Neural cell (in vitro differentiated cells): ENCODE measurements at regions not wholly inside any gene's neighbourhood (a gene's known extent, or its start where the extent isn't known, plus 50 kb on each side); places are given as distances from the start of the nearest gene placed in this dataset.

ENCODE experiments used
- H2AFZ ChIP-seq: fragments of 200-600, 300-800 bp; sonication (generic), shearing (Covaris generic); 2 replicates; pipeline ENCODE4 v1.6.0; 2014; ENCODE audit warnings: low read depth, mild to moderate bottlenecking, antibody characterized with exemption, low read length, moderate library complexity
- H3F3A ChIP-seq: fragments of 200-600 bp; shearing (Covaris generic); 2 replicates; pipeline ENCODE4 v1.6.1; 2016; ENCODE audit warnings: mild to moderate bottlenecking, moderate library complexity, mixed read lengths, antibody characterized with exemption, low read length; ENCODE audit not compliant: insufficient read depth, poor library complexity, severe bottlenecking
- H3K27ac ChIP-seq: fragments of 200-600, 300-800 bp; sonication (generic), shearing (Covaris generic); 2 replicates; pipeline ENCODE4 v1.5.1; 2014; ENCODE audit warnings: mild to moderate bottlenecking, low read length, moderate library complexity
- H3K27me3 ChIP-seq: fragments of 300-800, 200-600 bp; sonication (generic), shearing (Covaris generic); 2 replicates; pipeline ENCODE4 v1.6.0; 2014; ENCODE audit warnings: mild to moderate bottlenecking, low read depth, low read length, moderate library complexity; ENCODE audit not compliant: insufficient read depth
- H3K36me3 ChIP-seq: fragments of 300-800, 200-600 bp; sonication (generic), shearing (Covaris generic); 2 replicates; pipeline ENCODE4 v1.5.1; 2014; ENCODE audit warnings: mild to moderate bottlenecking, antibody characterized with exemption, low read length, moderate library complexity; ENCODE audit not compliant: insufficient read depth
- H3K4me2 ChIP-seq: fragments of 300-800, 200-600 bp; sonication (generic), shearing (Covaris generic); 2 replicates; pipeline ENCODE4 v1.6.0; 2014; ENCODE audit warnings: mild to moderate bottlenecking, low read length
- H3K4me3 ChIP-seq: fragments of 300-800, 200-600 bp; sonication (generic), shearing (Covaris generic); 2 replicates; pipeline ENCODE4 v1.5.1; 2014; ENCODE audit warnings: mild to moderate bottlenecking, low read length, moderate library complexity
- H3K79me2 ChIP-seq: fragments of 200-600 bp; shearing (Covaris generic); replicated peaks from 2 replicates; pipeline ENCODE4 v1.6.0; 2014; ENCODE audit warnings: mild to moderate bottlenecking, low read length, moderate library complexity; ENCODE audit not compliant: insufficient read depth
- H3K9ac ChIP-seq: fragments of 300-800, 200-600 bp; sonication (generic), shearing (Covaris generic); 2 replicates; pipeline ENCODE4 v1.6.1; 2016; ENCODE audit warnings: mild to moderate bottlenecking, low read length, mixed read lengths
- H3K9me2 ChIP-seq: fragments of 200-600 bp; shearing (Covaris generic); 2 replicates; pipeline ENCODE4 v1.6.1; 2016; ENCODE audit warnings: mild to moderate bottlenecking, low read length, mixed read lengths; ENCODE audit not compliant: insufficient read depth
- H3K9me3 ChIP-seq: fragments of 200-600, 300-800 bp; sonication (generic), shearing (Covaris generic); 2 replicates; pipeline ENCODE4 v1.6.1; 2016; ENCODE audit warnings: mild to moderate bottlenecking, mixed run types, low read length, moderate library complexity, mixed read lengths
- H4K20me1 ChIP-seq: fragments of 200-600 bp; shearing (Covaris generic); 2 replicates; pipeline ENCODE4 v1.6.1; 2016; ENCODE audit warnings: mild to moderate bottlenecking, mixed run types; ENCODE audit not compliant: insufficient read depth
- EP300 ChIP-seq: fragments of 450-650 bp; conservative IDR thresholded peaks from 2 replicates; pipeline ENCODE4 v1.6.1; 2014; ENCODE audit warnings: antibody characterized with exemption, mild to moderate bottlenecking, moderate library complexity; ENCODE audit not compliant: poor library complexity, severe bottlenecking
- EZH2 ChIP-seq: fragments of 200-600, 300-800 bp; shearing (Covaris generic), sonication (generic); IDR thresholded peaks from 2 replicates; pipeline ENCODE4 v1.6.1; 2014; ENCODE audit warnings: antibody characterized with exemption, low read length, borderline replicate concordance, mild to moderate bottlenecking; ENCODE audit not compliant: insufficient read depth, poor library complexity, severe bottlenecking
- MXI1 ChIP-seq: fragments of 450-650 bp; conservative IDR thresholded peaks from 2 replicates; pipeline ENCODE4 v1.6.1; 2014; ENCODE audit warnings: antibody characterized with exemption, mild to moderate bottlenecking; ENCODE audit not compliant: poor library complexity, severe bottlenecking
- POLR2AphosphoS5 ChIP-seq: IDR thresholded peaks from 2 replicates; pipeline ENCODE4 v1.6.1; 2012
- RAD21 ChIP-seq: fragments of 450-650 bp; conservative IDR thresholded peaks from 2 replicates; pipeline ENCODE4 v1.6.1; 2014; ENCODE audit warnings: antibody characterized with exemption, mild to moderate bottlenecking, moderate library complexity
- SMC3 ChIP-seq: fragments of 450-650 bp; conservative IDR thresholded peaks from 2 replicates; pipeline ENCODE4 v1.6.1; 2014; ENCODE audit warnings: antibody characterized with exemption, mild to moderate bottlenecking, moderate library complexity; ENCODE audit not compliant: poor library complexity
- TAF1 ChIP-seq: IDR thresholded peaks from 2 replicates; pipeline ENCODE4 v1.6.1; 2012; ENCODE audit warnings: low read depth
- TF ChIP-seq, protein P1 (sequence below): IDR thresholded peaks from 2 replicates; pipeline ENCODE4 v1.6.1; 2012; ENCODE audit warnings: borderline replicate concordance
- TF ChIP-seq, protein P2 (sequence below): fragments of 450-650 bp; IDR thresholded peaks from 2 replicates; pipeline ENCODE4 v1.5.1; 2014; ENCODE audit warnings: antibody characterized with exemption, mild to moderate bottlenecking, moderate library complexity; ENCODE audit not compliant: poor library complexity, severe bottlenecking

DNA sequence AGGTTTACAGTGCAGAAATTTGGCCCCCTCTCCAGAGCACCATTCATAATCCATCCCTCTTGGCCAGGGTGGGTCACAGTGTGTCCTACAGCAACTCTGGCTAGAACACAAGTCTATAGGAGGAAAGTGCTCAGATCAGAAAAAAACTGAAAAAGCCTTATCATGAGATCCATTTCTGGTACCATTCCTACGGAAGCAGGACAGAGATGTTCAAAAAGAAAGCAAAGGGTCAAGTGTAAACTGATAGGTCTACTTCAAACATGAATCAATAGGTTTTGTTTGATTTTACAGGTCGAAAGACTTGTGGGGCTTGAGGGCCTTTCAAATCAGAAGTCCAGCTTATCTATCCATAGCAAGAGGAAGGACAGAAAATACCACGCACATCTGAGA is 326.4 kb downstream of the SOX9 start:
- Histone ChIP-seq H3K27ac (no peak overlapping the region), H3K79me2 (no peaks in the 10 kb centered on the region), H4K20me1 (no peaks in the 10 kb centered on the region), H2AFZ (no peak overlapping the region), H3K4me2 (no peak overlapping the region), H3K9ac (no peak overlapping the region), H3K9me2 (no peaks in the 10 kb centered on the region), H3F3A (no peaks in the 10 kb centered on the region), H3K27me3 (no peaks in the 10 kb centered on the region), H3K9me3 (no peaks in the 10 kb centered on the region), H3K36me3 (no peaks in the 10 kb centered on the region), H3K4me3 (no peak overlapping the region)
- TF ChIP-seq, protein P1, sequence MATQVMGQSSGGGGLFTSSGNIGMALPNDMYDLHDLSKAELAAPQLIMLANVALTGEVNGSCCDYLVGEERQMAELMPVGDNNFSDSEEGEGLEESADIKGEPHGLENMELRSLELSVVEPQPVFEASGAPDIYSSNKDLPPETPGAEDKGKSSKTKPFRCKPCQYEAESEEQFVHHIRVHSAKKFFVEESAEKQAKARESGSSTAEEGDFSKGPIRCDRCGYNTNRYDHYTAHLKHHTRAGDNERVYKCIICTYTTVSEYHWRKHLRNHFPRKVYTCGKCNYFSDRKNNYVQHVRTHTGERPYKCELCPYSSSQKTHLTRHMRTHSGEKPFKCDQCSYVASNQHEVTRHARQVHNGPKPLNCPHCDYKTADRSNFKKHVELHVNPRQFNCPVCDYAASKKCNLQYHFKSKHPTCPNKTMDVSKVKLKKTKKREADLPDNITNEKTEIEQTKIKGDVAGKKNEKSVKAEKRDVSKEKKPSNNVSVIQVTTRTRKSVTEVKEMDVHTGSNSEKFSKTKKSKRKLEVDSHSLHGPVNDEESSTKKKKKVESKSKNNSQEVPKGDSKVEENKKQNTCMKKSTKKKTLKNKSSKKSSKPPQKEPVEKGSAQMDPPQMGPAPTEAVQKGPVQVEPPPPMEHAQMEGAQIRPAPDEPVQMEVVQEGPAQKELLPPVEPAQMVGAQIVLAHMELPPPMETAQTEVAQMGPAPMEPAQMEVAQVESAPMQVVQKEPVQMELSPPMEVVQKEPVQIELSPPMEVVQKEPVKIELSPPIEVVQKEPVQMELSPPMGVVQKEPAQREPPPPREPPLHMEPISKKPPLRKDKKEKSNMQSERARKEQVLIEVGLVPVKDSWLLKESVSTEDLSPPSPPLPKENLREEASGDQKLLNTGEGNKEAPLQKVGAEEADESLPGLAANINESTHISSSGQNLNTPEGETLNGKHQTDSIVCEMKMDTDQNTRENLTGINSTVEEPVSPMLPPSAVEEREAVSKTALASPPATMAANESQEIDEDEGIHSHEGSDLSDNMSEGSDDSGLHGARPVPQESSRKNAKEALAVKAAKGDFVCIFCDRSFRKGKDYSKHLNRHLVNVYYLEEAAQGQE: no peak
- no peak for TF ChIP-seq MXI1
- TF ChIP-seq TAF1: no peak
- no peak for TF ChIP-seq SMC3

DNA sequence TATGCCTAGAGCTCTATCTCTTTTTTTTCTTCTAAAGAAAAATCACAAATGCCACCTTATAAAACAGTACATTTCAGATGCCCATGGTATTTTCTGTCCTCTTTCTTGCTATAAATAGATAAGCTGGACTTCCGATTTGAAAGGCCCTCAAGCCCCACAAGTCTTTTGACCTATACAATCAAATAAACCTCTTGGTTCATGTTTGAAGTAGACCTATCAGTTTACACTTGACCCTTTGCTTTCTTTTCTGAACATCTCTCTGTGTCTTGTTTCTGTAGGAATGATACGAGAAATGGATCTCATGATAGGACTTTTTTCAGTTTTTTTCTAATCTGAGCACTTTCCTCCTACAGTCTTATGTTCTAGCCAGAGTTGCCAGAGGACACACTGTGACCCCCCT is 327.2 kb downstream of the SOX9 start:
- TF ChIP-seq TAF1 (no peak), POLR2AphosphoS5 (no peak), EP300 (no peak), SMC3 (no peak), RAD21 (no peak), EZH2 (no peak), MXI1 (no peak)
- TF ChIP-seq, protein P2, sequence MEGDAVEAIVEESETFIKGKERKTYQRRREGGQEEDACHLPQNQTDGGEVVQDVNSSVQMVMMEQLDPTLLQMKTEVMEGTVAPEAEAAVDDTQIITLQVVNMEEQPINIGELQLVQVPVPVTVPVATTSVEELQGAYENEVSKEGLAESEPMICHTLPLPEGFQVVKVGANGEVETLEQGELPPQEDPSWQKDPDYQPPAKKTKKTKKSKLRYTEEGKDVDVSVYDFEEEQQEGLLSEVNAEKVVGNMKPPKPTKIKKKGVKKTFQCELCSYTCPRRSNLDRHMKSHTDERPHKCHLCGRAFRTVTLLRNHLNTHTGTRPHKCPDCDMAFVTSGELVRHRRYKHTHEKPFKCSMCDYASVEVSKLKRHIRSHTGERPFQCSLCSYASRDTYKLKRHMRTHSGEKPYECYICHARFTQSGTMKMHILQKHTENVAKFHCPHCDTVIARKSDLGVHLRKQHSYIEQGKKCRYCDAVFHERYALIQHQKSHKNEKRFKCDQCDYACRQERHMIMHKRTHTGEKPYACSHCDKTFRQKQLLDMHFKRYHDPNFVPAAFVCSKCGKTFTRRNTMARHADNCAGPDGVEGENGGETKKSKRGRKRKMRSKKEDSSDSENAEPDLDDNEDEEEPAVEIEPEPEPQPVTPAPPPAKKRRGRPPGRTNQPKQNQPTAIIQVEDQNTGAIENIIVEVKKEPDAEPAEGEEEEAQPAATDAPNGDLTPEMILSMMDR: no peak
- TF ChIP-seq, protein P1: no peak
- H3K4me2 ChIP-seq: no peak overlapping the region
- H3K9me2 ChIP-seq: no peaks in the 10 kb centered on the region
- H3K9ac ChIP-seq: no peak overlapping the region
- no peak overlapping the region for H2AFZ ChIP-seq
- H4K20me1 ChIP-seq: no peaks in the 10 kb centered on the region
- H3K36me3 ChIP-seq: no peaks in the 10 kb centered on the region
- no peaks in the 10 kb centered on the region for H3K9me3 ChIP-seq
- no peaks in the 10 kb centered on the region for H3K27me3 ChIP-seq
- H3F3A ChIP-seq: no peaks in the 10 kb centered on the region
- H3K4me3 ChIP-seq: no peak overlapping the region
- H3K79me2 ChIP-seq: no peaks in the 10 kb centered on the region
- no peak overlapping the region for H3K27ac ChIP-seq
